ENCODE measurements at regions not wholly inside any gene's neighbourhood (a gene's known extent, or its start where the extent isn't known, plus 50 kb on each side); places are given as distances from the start of the nearest gene placed in this dataset.

DNA sequence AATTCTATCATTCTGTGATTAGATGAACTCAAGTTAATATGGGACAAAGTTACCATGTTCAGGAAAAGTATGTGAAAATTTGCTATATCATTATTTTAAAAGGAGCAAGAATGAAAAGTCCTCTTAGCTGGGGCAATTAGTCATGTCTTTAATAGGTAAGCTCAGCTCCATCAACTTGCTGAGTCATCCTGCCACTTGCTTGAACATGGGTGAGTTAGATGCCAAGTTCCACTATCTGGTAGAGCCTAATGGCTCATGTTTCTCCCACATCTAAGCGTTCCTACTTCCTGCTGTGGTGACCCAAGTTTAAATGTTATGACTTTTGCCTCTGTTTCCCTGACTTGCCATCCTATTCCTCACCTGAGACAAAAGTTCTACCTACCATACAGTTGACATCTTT lies 276.8 kb downstream of the ZNF674 start (continued):
- TF ChIP-seq ZNF20 (CRISPR knock-in tag; IDR thresholded peaks at IDR 0.05) (no peak), MAFF (IDR thresholded peaks at IDR 0.05; ENCODE audit: low read depth, low read length) (peak; percentile 36; the same call in 1 of the 2 replicates), FIP1L1 (IDR thresholded peaks at IDR 0.05; ENCODE audit: borderline replicate concordance, insufficient read depth, low read depth, low read length) (no peak), ZNF383 (CRISPR knock-in tag; IDR thresholded peaks at IDR 0.05; ENCODE audit: borderline replicate concordance) (no peak), RBAK (CRISPR knock-in tag; IDR thresholded peaks at IDR 0.05) (no peak), ZFP36L2 (CRISPR knock-in tag; IDR thresholded peaks at IDR 0.05) (no peak), PHF21A (CRISPR knock-in tag; IDR thresholded peaks at IDR 0.05) (no peak), ZNF333 (CRISPR knock-in tag; IDR thresholded peaks at IDR 0.05; ENCODE audit: borderline replicate concordance) (no peak), NFE2L2 (IDR thresholded peaks at IDR 0.05; ENCODE audit: low read length) (peak; percentile 94), ZNF878 (CRISPR knock-in tag; IDR thresholded peaks at IDR 0.05) (no peak)
- TF ChIP-seq, protein P1, sequence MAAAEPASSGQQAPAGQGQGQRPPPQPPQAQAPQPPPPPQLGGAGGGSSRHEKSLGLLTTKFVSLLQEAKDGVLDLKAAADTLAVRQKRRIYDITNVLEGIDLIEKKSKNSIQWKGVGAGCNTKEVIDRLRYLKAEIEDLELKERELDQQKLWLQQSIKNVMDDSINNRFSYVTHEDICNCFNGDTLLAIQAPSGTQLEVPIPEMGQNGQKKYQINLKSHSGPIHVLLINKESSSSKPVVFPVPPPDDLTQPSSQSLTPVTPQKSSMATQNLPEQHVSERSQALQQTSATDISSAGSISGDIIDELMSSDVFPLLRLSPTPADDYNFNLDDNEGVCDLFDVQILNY (CRISPR knock-in tag; conservative IDR thresholded peaks at IDR 0.05): no peak

DNA sequence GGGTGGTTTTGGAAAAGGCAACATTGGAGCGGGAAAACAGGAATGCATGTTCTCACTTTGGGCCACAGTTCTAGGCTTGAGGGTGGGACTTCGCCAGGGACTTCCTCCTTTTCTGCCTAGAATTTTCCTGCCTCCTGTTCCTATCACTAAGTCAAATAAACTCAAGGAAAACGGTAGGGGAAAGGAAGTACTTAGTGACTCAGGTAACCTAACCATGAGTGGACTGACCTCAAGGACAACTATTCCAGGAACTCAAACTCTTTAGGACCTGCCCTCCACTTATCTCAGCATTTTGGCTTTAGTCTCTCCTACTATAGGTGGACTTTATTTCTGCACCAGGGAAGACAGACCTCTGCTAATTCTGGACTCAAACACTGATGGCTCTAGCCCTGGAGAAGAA lies 281.7 kb downstream of the ZNF674 start:
- no peak for ATAC-seq
- H3K4me2 ChIP-seq (ENCODE audit: low read depth, low read length): no peak overlapping the region
- no peaks in the 10 kb centered on the region for H4K20me1 ChIP-seq (ENCODE audit: insufficient read depth, low read length)
- peaks cover 5% of the 10 kb centered on the region; the same call in 1 of the 2 replicates for H3K4me1 ChIP-seq (ENCODE audit: insufficient read depth, low read length)
- intact Hi-C loops (cut with micrococcal nuclease; ENCODE audit: unreplicated experiment) (no loop called here), in situ Hi-C loops (cut with HindIII; ENCODE audit: extremely low pct_ligation_motif_present, low pct_unique_long_range_greater_than_20kb) (no loop called here)
- ChIA-PET POLR2A (no interaction called here), CTCF (ENCODE audit: low intra/inter-chr PET ratio, low total read pairs) (no interaction called here)
- H3K79me2 ChIP-seq (ENCODE audit: insufficient read depth, low read length): no peaks in the 10 kb centered on the region
- H3K9ac ChIP-seq (ENCODE audit: insufficient read depth, low read depth, low read length): no peak overlapping the region
- no peak overlapping the region for H3K27ac ChIP-seq (ENCODE audit: extremely low read length, insufficient read depth, low read length)
- H3K36me3 ChIP-seq (replicated peaks in 1 of 2; ENCODE audit: control insufficient read depth in 1 of 2, insufficient read depth in 2 of 2, low read length in 2 of 2): no peaks in the 10 kb centered on the region
- H3K27me3 ChIP-seq (ENCODE audit: control insufficient read depth in 1 of 2, insufficient read depth in 2 of 2, low read length in 2 of 2): no peaks in the 10 kb centered on the region
- no peak overlapping the region for H2AFZ ChIP-seq (ENCODE audit: low read length)
- 50% methylated on average over 2 of the region's 3 CpGs for WGBS (ENCODE audit: low lambda C conversion rate)
- no TSS peak for BruUV-seq (replicated peaks)
- DNase-seq (ENCODE audit: low spot score): no peak
- no peaks in the 10 kb centered on the region for H3K9me3 ChIP-seq (ENCODE audit: low read length)
- H3K4me3 ChIP-seq (replicated peaks in 1 of 3; ENCODE audit: insufficient read depth in 1 of 3, low read depth in 2 of 3, low read length in 3 of 3): no peak overlapping the region
- FAIRE-seq: no peak
- TF ChIP-seq, protein P2, sequence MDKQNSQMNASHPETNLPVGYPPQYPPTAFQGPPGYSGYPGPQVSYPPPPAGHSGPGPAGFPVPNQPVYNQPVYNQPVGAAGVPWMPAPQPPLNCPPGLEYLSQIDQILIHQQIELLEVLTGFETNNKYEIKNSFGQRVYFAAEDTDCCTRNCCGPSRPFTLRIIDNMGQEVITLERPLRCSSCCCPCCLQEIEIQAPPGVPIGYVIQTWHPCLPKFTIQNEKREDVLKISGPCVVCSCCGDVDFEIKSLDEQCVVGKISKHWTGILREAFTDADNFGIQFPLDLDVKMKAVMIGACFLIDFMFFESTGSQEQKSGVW (CRISPR knock-in tag; IDR thresholded peaks at IDR 0.05; ENCODE audit: borderline replicate concordance): no peak
- TF ChIP-seq ZBTB3 (CRISPR knock-in tag; IDR thresholded peaks at IDR 0.05; ENCODE audit: borderline replicate concordance, low read depth) (no peak), SMC3 (IDR thresholded peaks at IDR 0.05; ENCODE audit: low read length) (no peak)
